Iris pigment epithelial cell (primary cell): ENCODE measurements at regions not wholly inside any gene's neighbourhood (a gene's known extent, or its start where the extent isn't known, plus 50 kb on each side); places are given as distances from the start of the nearest gene placed in this dataset.
"Not testable (repeated sequence)": the region's sequence is repeated elsewhere in the genome, so short reads cannot be mapped to it uniquely, and the experiment has no call there.

Source experiments
- DNase-seq: peaks from one replicate; pipeline ENCODE4 v3.0.0-alpha.2; 2011; ENCODE audit warnings: low read depth

- no peak for DNase-seq
Measured at GRCh38 chr6:69623357-69623756, 173.5 kb downstream of the LMBRD1 start.

GRCh38 chr6:69622924-69623323, 173.9 kb downstream of the LMBRD1 start:
- no peak for DNase-seq

GRCh38 chr6:69622230-69622629, 174.6 kb downstream of the LMBRD1 start:
- DNase-seq, result no peak

- DNase-seq, result no peak
Measured at GRCh38 chr6:69617163-69617562, 179.6 kb downstream of the LMBRD1 start.

GRCh38 chr6:69609836-69610472, 186.9 kb downstream of the LMBRD1 start:
- no peak for DNase-seq

- no peak for DNase-seq
Measured at GRCh38 chr6:69601132-69601531, 195.7 kb downstream of the LMBRD1 start.

GRCh38 chr6:69594405-69594804, 202.4 kb downstream of the LMBRD1 start:
- no peak for DNase-seq

- no peak for DNase-seq
Measured at GRCh38 chr6:69593706-69594105, 203.1 kb downstream of the LMBRD1 start.

GRCh38 chr6:69589626-69590025, 207.2 kb downstream of the LMBRD1 start:
- no peak for DNase-seq

- DNase-seq, result no peak
Measured at GRCh38 chr6:69584913-69585729, 211.7 kb downstream of the LMBRD1 start.

- DNase-seq, result no peak
Measured at GRCh38 chr6:69584536-69584912, 212.3 kb downstream of the LMBRD1 start.

GRCh38 chr6:69581581-69581980, 215.2 kb downstream of the LMBRD1 start:
- DNase-seq, result no peak

GRCh38 chr6:69580706-69581105, 216.1 kb downstream of the LMBRD1 start:
- no peak for DNase-seq

GRCh38 chr6:69578361-69578890, 218.4 kb downstream of the LMBRD1 start:
- DNase-seq, result no peak

- DNase-seq, result no peak
Measured at GRCh38 chr6:69571234-69571633, 225.6 kb downstream of the LMBRD1 start.

GRCh38 chr6:69570106-69570505, 226.7 kb downstream of the LMBRD1 start:
- no peak for DNase-seq

- not testable (repeated sequence) for DNase-seq
Measured at GRCh38 chr6:69560597-69560996, 236.2 kb downstream of the LMBRD1 start.

- DNase-seq, result no peak
Measured at GRCh38 chr6:69555088-69555638, 241.6 kb downstream of the LMBRD1 start.

GRCh38 chr6:69542494-69542893, 254.3 kb downstream of the LMBRD1 start:
- no peak for DNase-seq

- no peak for DNase-seq
Measured at GRCh38 chr6:69527921-69528476, 268.8 kb downstream of the LMBRD1 start.

- DNase-seq, result not testable (repeated sequence)
Measured at GRCh38 chr6:69515480-69515879, 281.3 kb downstream of the LMBRD1 start.

- DNase-seq, result no peak
Measured at GRCh38 chr6:69494595-69494994, 302.2 kb downstream of the LMBRD1 start.

- DNase-seq, result no peak
Measured at GRCh38 chr6:69489970-69490369, 306.8 kb downstream of the LMBRD1 start.
